Activated T-cell treated with anti-CD3 and anti-CD28 coated beads, Interleukin-2, amount 50 U/mL, for 72 hours (primary cell): ENCODE measurements at regions not wholly inside any gene's neighbourhood (a gene's known extent, or its start where the extent isn't known, plus 50 kb on each side); places are given as distances from the start of the nearest gene placed in this dataset.
A peak's percentile ranks its signal among the peaks of the same experiment; 100 is the strongest.
"Not testable (repeated sequence)": the region's sequence is repeated elsewhere in the genome, so short reads cannot be mapped to it uniquely, and the experiment has no call there.

Experiments
- ATAC-seq, 2 donors: fragments of 150-1000 bp; cut with Tn5 transposase; replicated peaks in 1 of 2; 2 replicates each; pipeline ENCODE4 v1.10.0; 2021; ENCODE audit warnings: moderate library complexity in 2 of 2, mild to moderate bottlenecking in 1 of 2
- DNase-seq, 2 donors: peaks; one replicate each; pipeline ENCODE4 v3.0.0; 2021 to 2022; ENCODE audit warnings: mixed read lengths in 1 of 2
- H3K27ac Mint-ChIP-seq: one replicate; pipeline ENCODE4 v1.8.0; 2022; ENCODE audit warnings: mild to moderate bottlenecking, moderate library complexity, mixed read lengths
- H3K27me3 Mint-ChIP-seq: one replicate; pipeline ENCODE4 v1.8.0; 2022; ENCODE audit warnings: low read depth, mixed read lengths
- H3K36me3 Mint-ChIP-seq, 2 donors: one replicate each; pipeline ENCODE4 v1.8.0; 2022; ENCODE audit warnings: mixed read lengths in 2 of 2, mild to moderate bottlenecking in 1 of 2; ENCODE audit not compliant: insufficient read depth in 2 of 2
- H3K4me1 Mint-ChIP-seq: one replicate; pipeline ENCODE4 v1.8.0; 2022; ENCODE audit warnings: low read depth, mixed read lengths
- H3K4me3 Mint-ChIP-seq, 2 donors: one replicate each; pipeline ENCODE4 v1.8.0; 2022; ENCODE audit warnings: mild to moderate bottlenecking in 2 of 2, mixed read lengths in 2 of 2, moderate library complexity in 2 of 2
- H3K9me3 Mint-ChIP-seq, 2 donors: one replicate each; pipeline ENCODE4 v1.8.0; 2022; ENCODE audit warnings: mixed read lengths in 2 of 2

DNA sequence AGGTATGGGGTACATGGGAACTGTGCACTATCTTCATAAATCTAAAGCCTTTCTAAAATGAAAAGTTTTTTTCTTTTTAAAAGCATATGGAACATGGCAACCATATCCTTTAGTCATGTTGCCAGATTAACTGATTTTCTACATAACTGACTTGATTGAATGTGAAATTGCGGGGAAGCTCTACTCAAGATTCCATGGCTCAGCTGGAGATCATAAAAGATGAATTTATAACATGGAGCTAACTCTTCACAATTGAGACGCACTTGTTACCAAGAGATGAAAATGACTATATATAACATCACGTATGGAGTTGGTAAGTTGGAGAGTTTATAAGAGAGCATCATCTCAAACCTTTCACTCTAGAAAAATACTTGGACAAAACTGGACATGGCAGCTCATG, 190.2 kb upstream of the MYO3A start:
- Mint-ChIP-seq H3K9me3 (no peaks in the 10 kb centered on the region), H3K27ac (no peak overlapping the region), H3K4me1 (no peaks in the 10 kb centered on the region), H3K36me3 (no peaks in the 10 kb centered on the region), H3K4me3 (no peak overlapping the region), H3K27me3 (no peaks in the 10 kb centered on the region)
- ATAC-seq (no peak), DNase-seq (no peak)

DNA sequence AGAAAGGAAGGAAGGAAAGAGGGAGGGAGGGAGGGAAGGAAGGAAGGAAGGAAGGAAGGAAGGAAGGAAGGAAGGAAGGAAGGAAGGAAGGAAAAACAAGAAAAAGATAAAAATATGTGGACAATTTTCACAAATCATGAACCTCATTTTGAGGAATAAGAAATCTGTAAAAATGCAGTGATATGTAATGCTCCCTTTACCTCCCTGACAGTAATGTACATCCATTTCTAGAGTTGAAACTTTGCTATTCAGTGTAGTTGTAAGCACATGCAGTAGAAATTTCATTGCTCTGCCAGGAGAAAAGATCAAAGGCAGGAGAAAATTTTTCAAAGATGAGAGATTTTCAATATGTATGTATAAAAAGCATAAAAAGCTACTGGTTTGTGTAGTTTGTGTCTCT, 189.5 kb upstream of the MYO3A start:
- Mint-ChIP-seq H3K4me3 (no peak overlapping the region), H3K4me1 (no peaks in the 10 kb centered on the region), H3K27me3 (no peaks in the 10 kb centered on the region), H3K36me3 (no peaks in the 10 kb centered on the region), H3K9me3 (no peaks in the 10 kb centered on the region), H3K27ac (no peak overlapping the region)
- DNase-seq (no peak), ATAC-seq (no peak)

DNA sequence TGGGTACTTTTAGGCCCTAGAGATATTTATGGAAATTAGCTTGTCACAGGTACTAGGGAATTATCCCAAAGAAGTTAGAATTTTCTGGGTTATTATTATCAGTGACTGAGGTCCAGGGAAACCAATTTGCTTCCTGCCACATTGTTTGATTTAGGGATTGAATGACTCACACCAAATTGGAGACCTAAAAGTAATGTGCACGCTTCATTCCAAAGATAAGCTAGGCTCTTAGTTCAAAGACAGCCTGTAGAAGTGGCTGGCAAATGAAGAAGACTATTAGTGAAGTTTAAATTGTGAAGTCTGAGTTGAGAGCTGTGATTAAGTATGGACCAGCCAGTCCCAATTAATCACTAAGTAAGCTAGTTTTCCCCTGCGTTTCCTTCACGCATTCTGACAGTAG, 188.1 kb upstream of the MYO3A start:
- Mint-ChIP-seq H3K27ac (no peak overlapping the region), H3K9me3 (no peaks in the 10 kb centered on the region), H3K4me1 (no peaks in the 10 kb centered on the region), H3K36me3 (no peaks in the 10 kb centered on the region), H3K4me3 (no peak overlapping the region), H3K27me3 (no peaks in the 10 kb centered on the region)
- no peak for ATAC-seq
- DNase-seq = no peak

DNA sequence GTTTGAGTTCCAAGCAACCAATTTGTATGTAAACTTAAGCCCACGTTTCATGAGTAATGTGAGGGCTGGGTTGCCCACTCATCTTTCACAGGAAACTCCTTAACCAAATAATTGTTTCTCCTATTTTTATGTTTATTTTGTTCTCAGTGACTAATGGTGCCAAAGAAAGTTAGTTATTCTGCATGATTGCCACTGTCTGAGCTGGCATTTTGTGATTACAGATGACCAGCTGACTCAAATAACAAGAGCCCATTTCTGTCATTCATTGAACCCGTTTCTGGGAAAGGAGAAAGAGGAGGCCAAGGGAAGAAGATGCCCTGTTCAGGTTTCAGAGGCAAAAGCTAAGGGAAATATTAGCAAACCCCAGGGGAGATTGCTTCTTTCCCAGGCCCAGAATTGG, 186.9 kb upstream of the MYO3A start:
- no peaks in the 10 kb centered on the region for H3K4me1 Mint-ChIP-seq
- no peaks in the 10 kb centered on the region for H3K27me3 Mint-ChIP-seq
- no peak for DNase-seq
- no peak overlapping the region for H3K4me3 Mint-ChIP-seq
- no peak overlapping the region for H3K27ac Mint-ChIP-seq
- no peak for ATAC-seq
- H3K36me3 Mint-ChIP-seq = no peaks in the 10 kb centered on the region
- H3K9me3 Mint-ChIP-seq = no peaks in the 10 kb centered on the region

DNA sequence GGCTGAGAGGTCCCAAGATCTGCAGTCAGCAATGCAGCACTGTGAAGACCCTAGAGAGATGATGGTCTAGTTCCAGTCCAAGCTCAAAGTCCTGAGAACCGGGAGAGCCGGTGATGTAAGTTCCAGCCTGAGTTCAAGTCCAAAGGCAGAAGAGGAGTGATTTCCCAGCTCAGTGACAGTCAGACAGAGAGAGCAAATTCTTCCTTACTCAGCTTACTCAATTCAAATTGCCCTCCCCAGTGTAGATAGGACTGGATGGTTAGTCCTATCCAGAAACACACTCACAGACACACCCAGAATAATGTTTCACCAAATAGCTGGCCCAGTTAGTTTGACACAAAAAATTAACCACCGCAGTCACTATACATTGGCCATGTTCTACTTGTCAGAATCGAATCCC, 185.5 kb upstream of the MYO3A start:
- DNase-seq = no peak
- Mint-ChIP-seq H3K36me3 (no peaks in the 10 kb centered on the region), H3K4me1 (no peaks in the 10 kb centered on the region), H3K9me3 (no peaks in the 10 kb centered on the region), H3K27me3 (no peaks in the 10 kb centered on the region), H3K27ac (no peak overlapping the region), H3K4me3 (no peak overlapping the region)
- ATAC-seq = no peak

DNA sequence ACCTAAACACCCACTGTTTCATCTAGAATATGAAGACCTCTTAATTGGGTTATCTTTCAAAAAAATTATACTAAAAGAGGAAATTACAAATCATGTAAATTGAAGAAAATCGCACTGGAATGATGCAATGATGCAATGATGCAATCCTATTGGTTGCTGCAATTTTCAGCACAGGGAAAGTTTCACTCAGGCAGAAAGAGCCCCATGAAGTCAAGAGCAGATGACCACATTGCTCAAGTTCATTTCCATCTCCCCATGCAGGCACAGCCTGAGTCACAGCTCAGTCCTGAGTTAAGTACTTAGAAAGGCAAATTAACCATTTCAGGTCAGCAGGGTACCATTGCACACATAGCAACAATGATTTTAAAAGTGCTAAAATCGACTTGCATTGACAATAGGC, 180.3 kb upstream of the MYO3A start:
- Mint-ChIP-seq H3K27me3 (no peaks in the 10 kb centered on the region), H3K4me3 (no peak overlapping the region), H3K36me3 (no peaks in the 10 kb centered on the region), H3K4me1 (no peaks in the 10 kb centered on the region), H3K9me3 (no peaks in the 10 kb centered on the region), H3K27ac (no peak overlapping the region)
- ATAC-seq = no peak
- DNase-seq = no peak

DNA sequence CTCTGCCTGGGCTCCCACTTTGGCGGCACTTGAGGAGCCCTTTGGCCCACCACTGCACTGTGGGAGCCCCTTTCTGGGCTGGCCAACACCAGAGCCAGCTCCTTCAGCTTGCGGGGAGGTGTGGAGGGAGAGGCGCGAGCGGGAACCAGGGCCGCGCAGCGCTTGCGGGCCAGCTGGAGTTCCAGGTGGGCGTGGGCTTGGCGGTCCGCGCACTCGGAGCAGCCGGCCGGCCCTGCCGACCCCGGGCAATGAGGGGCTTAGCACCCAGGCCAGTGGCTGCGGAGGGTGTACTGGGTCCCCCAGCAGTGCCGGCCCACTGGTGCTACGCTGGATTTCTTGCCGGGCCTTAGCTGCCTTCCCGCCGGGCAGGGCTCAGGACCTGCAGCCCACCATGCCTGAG, 178.2 kb upstream of the MYO3A start:
- not testable (repeated sequence) for H3K36me3 Mint-ChIP-seq, DNase-seq, ATAC-seq, H3K4me3 Mint-ChIP-seq, H3K4me1 Mint-ChIP-seq, H3K9me3 Mint-ChIP-seq, H3K27me3 Mint-ChIP-seq, H3K27ac Mint-ChIP-seq

DNA sequence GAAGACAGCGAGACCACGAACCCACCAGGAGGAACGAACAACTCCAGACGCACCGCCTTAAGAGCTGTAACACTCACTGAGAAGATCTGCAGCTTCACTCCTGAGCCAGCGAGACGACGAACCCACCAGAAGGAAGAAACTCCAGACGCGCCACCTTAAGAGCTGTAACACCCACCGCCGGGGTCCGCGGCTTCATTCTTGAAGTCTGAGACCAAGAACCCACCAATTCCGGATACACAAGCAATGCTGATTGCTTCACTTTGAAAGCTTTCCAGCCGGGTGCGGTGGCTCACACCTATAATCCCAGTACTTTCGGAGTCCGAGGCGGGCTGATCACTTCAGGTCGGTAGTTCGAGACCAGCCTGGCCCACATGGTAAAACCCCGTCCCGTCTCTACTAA, 177.2 kb upstream of the MYO3A start:
- Mint-ChIP-seq H3K27me3 (no peaks in the 10 kb centered on the region), H3K4me3 (no peak overlapping the region), H3K4me1 (no peaks in the 10 kb centered on the region), H3K27ac (no peak overlapping the region), H3K36me3 (no peaks in the 10 kb centered on the region), H3K9me3 (no peaks in the 10 kb centered on the region)
- ATAC-seq (no peak), DNase-seq (no peak)

DNA sequence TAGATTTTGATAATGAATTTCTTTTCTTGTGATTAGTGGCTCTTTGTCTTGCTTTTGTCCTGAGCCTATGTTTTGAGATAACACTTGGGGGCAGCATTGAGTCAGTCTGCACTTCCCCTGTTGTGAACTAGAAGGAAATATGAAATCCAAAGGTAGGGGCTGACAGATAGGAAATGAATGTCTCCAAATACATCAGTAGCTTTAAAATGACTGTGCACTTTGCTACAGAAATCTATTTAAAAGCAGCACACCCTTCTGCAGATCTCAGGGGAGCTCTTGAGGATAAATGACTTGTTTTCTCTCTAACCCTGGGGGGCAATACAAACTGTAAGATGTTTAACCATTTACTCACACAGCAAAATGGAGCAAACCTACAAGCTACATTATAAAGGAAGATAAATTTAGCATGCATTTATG, 176.0 kb upstream of the MYO3A start:
- no peak for ATAC-seq
- H3K4me1 Mint-ChIP-seq = no peaks in the 10 kb centered on the region

DNA sequence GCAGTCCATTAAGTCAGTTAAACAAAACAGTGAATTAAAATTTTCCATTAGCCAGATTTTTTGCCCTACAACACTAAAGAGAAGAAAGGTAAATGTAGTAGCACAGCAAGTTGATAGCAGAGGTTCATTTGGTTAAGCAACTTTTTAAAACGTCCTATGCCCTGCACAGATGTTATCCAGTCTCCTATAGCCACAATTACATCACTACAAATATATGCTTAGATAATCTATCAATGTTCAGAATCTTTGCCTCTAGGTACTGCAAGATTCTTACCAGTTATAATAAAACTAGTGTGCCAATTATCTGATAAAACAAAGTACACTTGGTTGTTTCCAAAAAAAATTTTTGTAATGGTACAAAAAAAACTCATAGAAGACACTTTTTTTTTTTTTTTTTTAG, 175.5 kb upstream of the MYO3A start:
- ATAC-seq (no peak), DNase-seq (no peak)
- Mint-ChIP-seq H3K4me3 (no peak overlapping the region), H3K9me3 (peaks cover 2 to 3% of the 10 kb centered on the region in 2 donors), H3K27ac (no peak overlapping the region), H3K27me3 (no peaks in the 10 kb centered on the region), H3K36me3 (no peaks in the 10 kb centered on the region), H3K4me1 (no peaks in the 10 kb centered on the region)

More for the DNA sequence above, 176.0 kb upstream of the MYO3A start:
- Mint-ChIP-seq H3K4me3 (no peak overlapping the region), H3K36me3 (no peaks in the 10 kb centered on the region), H3K27ac (no peak overlapping the region), H3K27me3 (no peaks in the 10 kb centered on the region), H3K9me3 (peaks cover 2% of the 10 kb centered on the region in 2 donors)
- peak; percentile 3 to 6 for DNase-seq

DNA sequence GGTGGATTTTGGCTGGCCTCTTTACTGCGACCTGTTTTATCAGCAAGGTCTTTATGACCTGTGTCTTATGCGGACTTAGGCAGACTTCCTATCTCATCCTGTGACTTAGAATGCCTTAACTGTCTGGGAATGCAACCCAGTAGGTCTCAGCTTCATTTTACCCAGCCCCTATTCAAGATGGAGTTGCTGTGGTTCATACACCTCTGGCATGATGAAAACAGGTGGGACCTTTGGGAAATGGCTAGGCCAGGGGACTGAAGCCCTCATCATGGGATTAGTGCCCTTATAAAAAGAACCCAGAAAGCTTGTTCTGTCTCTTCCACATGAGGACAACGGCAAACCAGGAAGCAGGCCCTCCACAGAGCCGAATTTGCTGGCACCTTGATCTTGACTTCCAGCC, 172.1 kb upstream of the MYO3A start:
- DNase-seq = no peak
- ATAC-seq = no peak
- H3K4me1 Mint-ChIP-seq = no peaks in the 10 kb centered on the region
- H3K27me3 Mint-ChIP-seq = peaks cover 25% of the 10 kb centered on the region
- H3K27ac Mint-ChIP-seq = no peak overlapping the region
- H3K9me3 Mint-ChIP-seq = peaks cover 2 to 3% of the 10 kb centered on the region in 2 donors
- no peak overlapping the region for H3K4me3 Mint-ChIP-seq
- no peaks in the 10 kb centered on the region for H3K36me3 Mint-ChIP-seq

DNA sequence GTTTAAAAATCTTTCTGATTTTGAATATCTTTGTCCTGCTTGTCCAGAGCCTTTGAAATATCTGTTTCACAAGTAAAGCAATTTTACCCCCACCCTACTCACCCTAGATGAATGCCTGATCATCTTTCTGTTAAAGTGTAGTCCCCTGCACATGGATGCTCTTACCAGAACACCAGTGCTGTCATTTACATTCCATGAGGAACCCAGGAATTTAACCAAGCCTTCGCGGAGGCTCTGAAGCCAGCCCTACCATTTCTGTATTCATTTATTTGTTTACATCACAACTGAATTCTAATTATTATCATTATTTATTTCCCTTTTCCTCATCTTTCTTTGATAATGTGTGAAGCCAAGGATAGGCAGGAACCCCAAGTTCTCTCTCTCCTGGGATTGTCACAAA, 167.8 kb upstream of the MYO3A start:
- Mint-ChIP-seq H3K9me3 (peaks cover 2 to 3% of the 10 kb centered on the region in 2 donors), H3K4me3 (no peak overlapping the region), H3K4me1 (no peaks in the 10 kb centered on the region), H3K36me3 (no peaks in the 10 kb centered on the region), H3K27ac (no peak overlapping the region), H3K27me3 (peaks cover 32% of the 10 kb centered on the region)
- DNase-seq = no peak
- ATAC-seq = no peak

DNA sequence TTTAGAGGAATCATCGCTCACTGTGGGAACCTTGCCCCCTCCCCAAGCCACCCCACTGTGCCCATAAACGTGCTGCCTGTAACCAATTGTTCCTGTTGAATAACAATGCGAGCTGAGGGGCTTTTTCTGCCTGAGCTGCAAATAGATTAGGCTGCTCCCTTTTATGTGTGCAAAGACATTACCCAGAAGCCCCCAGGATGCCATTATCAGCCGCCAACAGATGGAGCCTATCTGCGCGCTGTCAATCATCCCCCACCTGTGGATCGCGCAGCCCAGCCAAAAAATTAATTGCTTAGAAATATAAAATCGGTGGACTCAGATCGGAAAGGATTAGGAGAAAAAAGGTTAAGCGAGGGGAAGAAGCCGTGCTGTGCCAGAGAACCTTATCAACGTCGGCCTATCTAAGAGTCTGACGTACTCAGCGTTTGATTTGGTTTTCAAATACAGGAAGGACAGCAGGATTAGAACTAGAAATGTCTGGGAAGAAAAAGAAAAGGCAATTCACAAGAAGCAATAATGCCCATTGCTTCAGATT, 167.3 kb upstream of the MYO3A start:
- H3K27ac Mint-ChIP-seq = no peak overlapping the region
- ATAC-seq (no peak), DNase-seq (no peak)
- H3K4me3 Mint-ChIP-seq = no peak overlapping the region
- H3K4me1 Mint-ChIP-seq = no peaks in the 10 kb centered on the region
- peaks cover 2 to 3% of the 10 kb centered on the region in 2 donors for H3K9me3 Mint-ChIP-seq
- peaks cover 32% of the 10 kb centered on the region for H3K27me3 Mint-ChIP-seq
- H3K36me3 Mint-ChIP-seq = no peaks in the 10 kb centered on the region

DNA sequence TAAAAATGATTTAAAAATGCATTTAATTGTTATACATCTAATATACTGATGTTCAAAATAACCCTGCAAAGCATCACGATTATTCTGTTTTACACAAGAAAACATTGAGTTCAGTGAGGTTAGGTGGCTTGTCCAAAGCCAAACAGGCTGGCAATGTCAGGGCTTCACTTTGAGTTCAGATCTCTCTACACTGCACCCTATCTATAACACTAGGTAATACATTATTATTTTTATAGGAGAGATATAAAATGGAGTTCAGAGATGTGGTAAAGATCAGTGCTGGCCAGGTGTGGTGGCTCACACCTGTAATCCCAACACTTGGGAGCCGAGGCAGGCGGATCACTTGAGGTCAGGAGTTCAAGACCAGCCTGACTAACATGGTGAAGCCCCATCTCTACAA, 165.9 kb upstream of the MYO3A start:
- Mint-ChIP-seq H3K4me1 (no peaks in the 10 kb centered on the region), H3K9me3 (peaks cover 0 to 1% of the 10 kb centered on the region in 2 donors), H3K4me3 (no peak overlapping the region), H3K27ac (no peak overlapping the region), H3K27me3 (peaks cover 32% of the 10 kb centered on the region), H3K36me3 (no peaks in the 10 kb centered on the region)
- no peak for DNase-seq
- no peak for ATAC-seq
